ENCODE measurements at regions not wholly inside any gene's neighbourhood (a gene's known extent, or its start where the extent isn't known, plus 50 kb on each side); places are given as distances from the start of the nearest gene placed in this dataset.

GRCh38 chr11:70570693-70571395 lies 172.5 kb downstream of the CTTN start:
- DNase-seq (ENCODE audit: low read depth), result no peak

GRCh38 chr11:70572974-70573260 lies 174.6 kb downstream of the CTTN start:
- no peak for DNase-seq (ENCODE audit: low read depth)

GRCh38 chr11:70573701-70574151 lies 175.4 kb downstream of the CTTN start:
- no peak for DNase-seq (ENCODE audit: low read depth)

- DNase-seq (ENCODE audit: low read depth), result no peak
Measured at GRCh38 chr11:70574725-70575347, 176.5 kb downstream of the CTTN start.

- no peak for DNase-seq (ENCODE audit: low read depth)
Measured at GRCh38 chr11:70575396-70576060, 177.2 kb downstream of the CTTN start.

GRCh38 chr11:70577258-70577603 lies 178.9 kb downstream of the CTTN start:
- DNase-seq (ENCODE audit: low read depth), result no peak

- DNase-seq (ENCODE audit: low read depth), result no peak
Measured at GRCh38 chr11:70577948-70578347, 179.6 kb downstream of the CTTN start.

- no peak for DNase-seq (ENCODE audit: low read depth)
Measured at GRCh38 chr11:70578371-70578770, 180.0 kb downstream of the CTTN start.

GRCh38 chr11:70578831-70579230 lies 180.5 kb downstream of the CTTN start:
- no peak for DNase-seq (ENCODE audit: low read depth)

- DNase-seq (ENCODE audit: low read depth), result no peak
Measured at GRCh38 chr11:70579316-70579955, 181.1 kb downstream of the CTTN start.

GRCh38 chr11:70580036-70580805 lies 181.9 kb downstream of the CTTN start:
- no peak for DNase-seq (ENCODE audit: low read depth)

- DNase-seq (ENCODE audit: low read depth), result no peak
Measured at GRCh38 chr11:70581991-70582885, 183.9 kb downstream of the CTTN start.

- DNase-seq (ENCODE audit: low read depth), result no peak
Measured at GRCh38 chr11:70582886-70583641, 184.7 kb downstream of the CTTN start.

- no peak for DNase-seq (ENCODE audit: low read depth)
Measured at GRCh38 chr11:70583781-70584218, 185.5 kb downstream of the CTTN start.

- no peak for DNase-seq (ENCODE audit: low read depth)
Measured at GRCh38 chr11:70584498-70585235, 186.3 kb downstream of the CTTN start.

- no peak for DNase-seq (ENCODE audit: low read depth)
Measured at GRCh38 chr11:70585236-70585545, 186.9 kb downstream of the CTTN start.

GRCh38 chr11:70586261-70587074 lies 188.1 kb downstream of the CTTN start:
- DNase-seq (ENCODE audit: low read depth), result no peak

GRCh38 chr11:70587075-70587389 lies 188.7 kb downstream of the CTTN start:
- DNase-seq (ENCODE audit: low read depth), result no peak

GRCh38 chr11:70590356-70590991 lies 192.1 kb downstream of the CTTN start:
- no peak for DNase-seq (ENCODE audit: low read depth)

Data from stimulated activated CD8-positive, alpha-beta memory T cell treated with anti-CD3 and anti-CD28 coated beads, Interleukin-12 subunit alpha, Interleukin-12 subunit beta, amount 100 ng/mL, for 1 hour (primary cell).